Suprapubic skin (tissue), 4 donors: ENCODE measurements at regions not wholly inside any gene's neighbourhood (a gene's known extent, or its start where the extent isn't known, plus 50 kb on each side); places are given as distances from the start of the nearest gene placed in this dataset.

Experiments
- DNase-seq, 2 donors: peaks; one replicate each; pipeline ENCODE4 v3.0.0-alpha.2; 2019; ENCODE audit warnings: low spot score in 2 of 2
- H3K27ac ChIP-seq: fragments of 200-600 bp; sonication (generic); one replicate; pipeline ENCODE4 v1.5.1; 2019
- H3K27me3 ChIP-seq: fragments of 200-600 bp; sonication (generic); one replicate; pipeline ENCODE4 v1.5.1; 2019
- H3K36me3 ChIP-seq: fragments of 200-600 bp; sonication (generic); one replicate; pipeline ENCODE4 v1.5.1; 2019
- H3K4me1 ChIP-seq: fragments of 200-600 bp; sonication (generic); one replicate; pipeline ENCODE4 v1.5.1; 2019
- H3K4me3 ChIP-seq: fragments of 200-600 bp; sonication (generic); one replicate; pipeline ENCODE4 v1.5.1; 2019; ENCODE audit warnings: mild to moderate bottlenecking
- H3K9me3 ChIP-seq: fragments of 200-600 bp; sonication (generic); one replicate; pipeline ENCODE4 v1.5.1; 2019
- EP300 ChIP-seq: sonication (generic); formaldehyde crosslinking; IDR thresholded peaks from one replicate; pipeline ENCODE4 v1.6.1; 2017; ENCODE audit warnings: antibody characterized with exemption
- POLR2A ChIP-seq, 2 donors: fragments of 450-650 bp; IDR thresholded peaks; one replicate each; pipeline ENCODE4 v1.6.1; 2017; ENCODE audit warnings: antibody characterized with exemption in 2 of 2, mild to moderate bottlenecking in 2 of 2, moderate library complexity in 2 of 2
- POLR2AphosphoS5 ChIP-seq, 3 donors: sonication (generic); formaldehyde crosslinking; IDR thresholded peaks; one replicate each; pipeline ENCODE4 v1.6.1; 2017; ENCODE audit warnings: antibody characterized with exemption in 3 of 3
- WGBS: methylation state at CpG from one replicate; pipeline ENCODE4 v1.1.5; 2018; 5-methylcytosine and 5-hydroxymethylcytosine counted together
- TF ChIP-seq, protein P1 (sequence below), 2 donors: fragments of 200-600 bp in 1 of 2; fragments of 450-650 bp in 1 of 2; sonication (generic) in 1 of 2; IDR thresholded peaks; one replicate each; pipeline ENCODE4 v1.5.1; 2016 to 2019; ENCODE audit warnings: antibody characterized with exemption in 2 of 2, mild to moderate bottlenecking in 1 of 2, moderate library complexity in 1 of 2

DNA sequence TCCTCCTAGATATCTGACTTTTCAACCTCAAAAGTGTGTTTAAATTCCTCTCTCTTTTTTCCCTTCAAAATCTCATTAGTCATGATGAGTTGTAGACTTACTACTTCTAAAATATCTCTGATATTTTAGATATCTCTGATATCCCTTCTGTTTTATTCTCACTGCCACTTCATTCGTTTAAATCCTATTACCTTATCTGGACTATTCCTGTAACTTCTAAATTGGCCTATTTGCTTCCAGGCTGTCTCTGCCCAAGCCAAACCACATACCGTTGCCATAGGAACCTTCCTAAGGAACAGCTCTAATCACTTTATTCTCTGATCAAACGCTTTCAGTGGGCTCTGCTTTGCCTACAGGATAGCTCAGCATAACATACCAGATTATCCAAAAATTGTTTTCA lies 333.1 kb upstream of the CHRM3 start:
- no peaks in the 10 kb centered on the region for H3K4me1 ChIP-seq
- 66% methylated on average over 3 of the region's 3 CpGs for WGBS
- no peak overlapping the region for H3K27ac ChIP-seq
- no peak for TF ChIP-seq POLR2A (IDR thresholded peaks at IDR 0.05)
- no peak for TF ChIP-seq EP300
- TF ChIP-seq, protein P1, sequence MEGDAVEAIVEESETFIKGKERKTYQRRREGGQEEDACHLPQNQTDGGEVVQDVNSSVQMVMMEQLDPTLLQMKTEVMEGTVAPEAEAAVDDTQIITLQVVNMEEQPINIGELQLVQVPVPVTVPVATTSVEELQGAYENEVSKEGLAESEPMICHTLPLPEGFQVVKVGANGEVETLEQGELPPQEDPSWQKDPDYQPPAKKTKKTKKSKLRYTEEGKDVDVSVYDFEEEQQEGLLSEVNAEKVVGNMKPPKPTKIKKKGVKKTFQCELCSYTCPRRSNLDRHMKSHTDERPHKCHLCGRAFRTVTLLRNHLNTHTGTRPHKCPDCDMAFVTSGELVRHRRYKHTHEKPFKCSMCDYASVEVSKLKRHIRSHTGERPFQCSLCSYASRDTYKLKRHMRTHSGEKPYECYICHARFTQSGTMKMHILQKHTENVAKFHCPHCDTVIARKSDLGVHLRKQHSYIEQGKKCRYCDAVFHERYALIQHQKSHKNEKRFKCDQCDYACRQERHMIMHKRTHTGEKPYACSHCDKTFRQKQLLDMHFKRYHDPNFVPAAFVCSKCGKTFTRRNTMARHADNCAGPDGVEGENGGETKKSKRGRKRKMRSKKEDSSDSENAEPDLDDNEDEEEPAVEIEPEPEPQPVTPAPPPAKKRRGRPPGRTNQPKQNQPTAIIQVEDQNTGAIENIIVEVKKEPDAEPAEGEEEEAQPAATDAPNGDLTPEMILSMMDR (IDR thresholded peaks at IDR 0.05): no peak
- no peak for TF ChIP-seq POLR2AphosphoS5 (IDR thresholded peaks at IDR 0.05)
- H3K36me3 ChIP-seq: no peaks in the 10 kb centered on the region
- H3K9me3 ChIP-seq: no peaks in the 10 kb centered on the region
- H3K27me3 ChIP-seq: no peaks in the 10 kb centered on the region
- DNase-seq: no peak
- no peak overlapping the region for H3K4me3 ChIP-seq

- Histone ChIP-seq H3K9me3 (no peaks in the 10 kb centered on the region), H3K27ac (no peak overlapping the region)
Observed at GRCh38 chr1:239049571-239049970, 336.8 kb upstream of the CHRM3 start.

DNA sequence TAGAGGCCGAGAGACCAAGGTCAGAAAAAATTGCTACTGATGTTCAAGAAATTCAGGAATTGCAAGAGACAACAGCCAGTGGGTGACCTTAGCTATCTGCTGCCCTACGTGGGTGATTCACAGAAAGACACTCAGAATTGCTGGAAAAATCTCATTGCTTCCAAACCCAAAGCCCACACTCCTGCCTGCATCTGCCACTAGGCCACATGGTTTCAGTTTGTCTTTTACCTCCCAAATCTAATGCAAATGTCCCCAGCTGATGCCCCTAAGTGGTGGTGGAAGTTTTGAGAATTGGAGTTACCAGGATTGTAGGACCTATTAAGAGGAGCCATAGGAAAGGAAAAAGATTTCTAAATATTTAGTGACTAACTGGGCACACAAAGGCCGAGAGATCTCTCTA lies 341.5 kb upstream of the CHRM3 start:
- no peak overlapping the region for H3K27ac ChIP-seq
- WGBS: 73% methylated on average over 3 of the region's 3 CpGs
- DNase-seq: no peak
- no peaks in the 10 kb centered on the region for H3K9me3 ChIP-seq
- no peak overlapping the region for H3K4me3 ChIP-seq
- no peaks in the 10 kb centered on the region for H3K36me3 ChIP-seq
- H3K27me3 ChIP-seq: no peaks in the 10 kb centered on the region
- H3K4me1 ChIP-seq: no peaks in the 10 kb centered on the region
- TF ChIP-seq, protein P1 (IDR thresholded peaks at IDR 0.05): no peak
- no peak for TF ChIP-seq POLR2A (IDR thresholded peaks at IDR 0.05)
- no peak for TF ChIP-seq POLR2AphosphoS5 (IDR thresholded peaks at IDR 0.05)
- no peak for TF ChIP-seq EP300

More at GRCh38 chr1:239049571-239049970, 336.8 kb upstream of the CHRM3 start:
- TF ChIP-seq, protein P1 (IDR thresholded peaks at IDR 0.05): no peak
- TF ChIP-seq EP300 (no peak), POLR2A (IDR thresholded peaks at IDR 0.05) (no peak), POLR2AphosphoS5 (IDR thresholded peaks at IDR 0.05) (no peak)
- H3K27me3 ChIP-seq: no peaks in the 10 kb centered on the region
- no peaks in the 10 kb centered on the region for H3K36me3 ChIP-seq
- no peak overlapping the region for H3K4me3 ChIP-seq
- no peaks in the 10 kb centered on the region for H3K4me1 ChIP-seq
- no peak for DNase-seq

DNA sequence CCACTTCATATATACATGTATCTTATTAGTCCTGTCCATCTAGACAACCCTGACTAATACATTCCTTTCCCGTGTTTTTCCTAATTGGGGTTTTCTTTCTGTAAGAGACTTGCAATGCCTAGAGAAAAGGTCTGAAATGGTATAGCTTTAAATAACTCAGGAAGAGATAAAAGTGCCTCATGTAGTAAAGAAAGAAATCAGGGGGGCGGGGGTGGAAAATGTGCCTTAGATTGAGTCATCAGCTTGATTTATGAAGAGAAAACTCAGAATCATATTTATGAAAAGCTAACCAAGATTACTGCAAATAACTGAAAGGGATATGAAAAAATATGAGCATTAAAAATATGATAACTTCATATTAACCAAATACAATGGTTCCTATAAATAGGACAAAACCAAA lies 345.8 kb upstream of the CHRM3 start:
- H3K4me1 ChIP-seq: no peaks in the 10 kb centered on the region
- no peaks in the 10 kb centered on the region for H3K27me3 ChIP-seq
- H3K36me3 ChIP-seq: no peaks in the 10 kb centered on the region
- WGBS: 61% methylated on average over 2 of the region's 2 CpGs
- no peak overlapping the region for H3K4me3 ChIP-seq
- H3K27ac ChIP-seq: no peak overlapping the region
- H3K9me3 ChIP-seq: no peaks in the 10 kb centered on the region
- DNase-seq: no peak
- TF ChIP-seq POLR2A (IDR thresholded peaks at IDR 0.05) (no peak), EP300 (no peak), POLR2AphosphoS5 (IDR thresholded peaks at IDR 0.05) (no peak)
- TF ChIP-seq, protein P1 (IDR thresholded peaks at IDR 0.05): no peak

DNA sequence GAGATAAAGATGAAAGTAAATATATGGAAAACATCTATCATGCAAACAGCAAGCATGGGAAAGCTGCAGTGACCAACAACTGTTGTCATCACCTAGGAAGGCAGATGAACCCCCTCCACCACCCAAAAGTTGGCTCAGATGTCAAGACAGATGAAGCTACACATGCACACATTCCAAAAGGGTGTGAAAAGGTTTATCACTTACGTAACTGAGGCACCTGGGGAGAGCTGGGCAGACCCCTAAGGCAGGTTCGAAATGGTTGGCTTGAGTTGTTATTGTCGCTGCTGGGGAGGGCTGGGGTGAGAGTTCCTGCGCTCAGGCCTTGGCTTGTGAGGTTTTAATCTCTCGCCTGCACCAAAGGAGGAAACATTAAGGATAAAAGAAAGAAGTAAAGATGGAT lies 355.1 kb upstream of the CHRM3 start:
- WGBS: 75% methylated on average over 5 of the region's 5 CpGs
- H3K9me3 ChIP-seq: peaks cover 3% of the 10 kb centered on the region

More for the DNA sequence above, 355.1 kb upstream of the CHRM3 start:
- H3K36me3 ChIP-seq: no peaks in the 10 kb centered on the region
- no peaks in the 10 kb centered on the region for H3K27me3 ChIP-seq
- no peaks in the 10 kb centered on the region for H3K4me1 ChIP-seq
- no peak overlapping the region for H3K4me3 ChIP-seq
- no peak for DNase-seq
- no peak overlapping the region for H3K27ac ChIP-seq
- TF ChIP-seq POLR2AphosphoS5 (IDR thresholded peaks at IDR 0.05): no peak
- TF ChIP-seq, protein P1 (IDR thresholded peaks at IDR 0.05): no peak
- no peak for TF ChIP-seq EP300
- no peak for TF ChIP-seq POLR2A (IDR thresholded peaks at IDR 0.05)
